ENCODE measurements at regions not wholly inside any gene's neighbourhood (a gene's known extent, or its start where the extent isn't known, plus 50 kb on each side); places are given as distances from the start of the nearest gene placed in this dataset.
"Not testable (repeated sequence)": the region's sequence is repeated elsewhere in the genome, so short reads cannot be mapped to it uniquely, and the experiment has no call there.

DNA sequence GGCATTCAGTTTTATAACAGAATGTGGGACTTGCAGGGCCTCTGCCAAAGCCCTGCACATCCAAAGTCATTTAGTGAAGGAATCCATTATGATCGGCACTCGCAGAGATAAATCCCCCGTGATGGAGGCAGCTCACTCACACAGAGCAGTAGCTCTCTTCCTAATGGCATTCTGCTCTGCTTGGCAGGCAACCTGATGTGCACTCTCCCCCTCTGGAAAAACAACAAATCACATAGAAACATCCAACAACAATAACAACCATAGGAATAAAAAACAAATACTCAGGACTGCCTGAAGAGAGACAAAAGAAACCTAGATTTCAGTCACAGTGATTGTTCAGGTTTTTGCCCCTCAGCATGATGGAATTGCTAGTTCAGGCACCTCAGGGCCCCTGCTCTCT is 59.7 kb downstream of the NAA11 start:
- DNase-seq (ENCODE audit: low spot score): no peak

- no peak for DNase-seq (ENCODE audit: low spot score)
Measured at GRCh38 chr4:79259242-79259641, 66.6 kb downstream of the NAA11 start.

DNA sequence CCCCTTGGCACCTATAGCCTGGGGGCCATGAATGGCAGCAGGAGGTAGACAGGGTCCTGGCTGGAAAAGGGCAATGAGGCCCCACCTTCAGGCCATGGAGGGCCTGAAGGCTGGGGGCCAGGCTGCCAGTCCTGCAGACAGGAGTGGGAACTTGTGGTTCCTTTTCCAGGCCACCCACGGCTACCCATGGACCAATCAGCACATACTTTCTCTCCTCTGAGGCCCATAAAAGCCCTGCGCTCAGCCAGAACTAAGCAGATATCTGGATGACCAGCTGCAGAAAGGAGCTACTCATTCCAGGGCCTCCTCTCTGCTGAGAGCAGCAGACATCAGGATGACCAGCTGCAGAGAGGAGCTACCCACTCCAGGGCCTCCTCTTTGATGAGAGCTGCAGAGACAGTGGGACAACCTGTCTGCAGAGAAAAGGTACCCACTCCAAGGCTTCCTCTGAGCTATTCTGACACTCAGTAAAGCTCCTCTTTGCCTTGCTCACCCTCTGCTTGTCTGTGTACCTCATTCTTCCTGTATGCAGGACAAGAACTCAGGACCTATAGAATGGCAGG is 67.2 kb downstream of the NAA11 start:
- DNase-seq (ENCODE audit: low spot score): no peak

GRCh38 chr4:79257953-79258613 is 67.8 kb downstream of the NAA11 start:
- no peak for DNase-seq (ENCODE audit: low spot score)

- no peak for DNase-seq (ENCODE audit: low spot score)
Measured at GRCh38 chr4:79255793-79256192, 70.1 kb downstream of the NAA11 start.

- DNase-seq (ENCODE audit: low spot score): no peak
Measured at GRCh38 chr4:79253924-79254323, 71.9 kb downstream of the NAA11 start.

GRCh38 chr4:79253168-79253567 is 72.7 kb downstream of the NAA11 start:
- no peak for DNase-seq (ENCODE audit: low spot score)

DNA sequence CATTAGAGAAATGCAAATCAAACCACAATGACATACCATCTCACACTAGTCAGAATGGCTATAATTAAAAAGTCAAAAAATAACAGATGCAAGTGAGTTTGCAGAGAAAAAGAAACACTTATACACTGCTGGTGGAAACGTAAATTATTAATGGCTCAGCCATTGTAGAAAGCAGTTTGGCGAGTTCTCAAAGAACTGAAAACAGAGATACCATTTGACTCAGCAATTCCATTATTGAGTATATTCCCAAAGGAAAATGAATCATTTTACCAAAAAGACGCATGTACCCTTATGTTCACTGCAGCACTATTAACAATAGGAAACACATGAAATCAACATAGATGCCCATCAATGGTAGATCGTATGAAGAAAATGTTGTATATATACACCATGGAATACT is 75.0 kb downstream of the NAA11 start:
- DNase-seq (ENCODE audit: low spot score): no peak

GRCh38 chr4:79249881-79250503 is 75.9 kb downstream of the NAA11 start:
- DNase-seq (ENCODE audit: low spot score): no peak

GRCh38 chr4:79248610-79249009 is 77.3 kb downstream of the NAA11 start:
- no peak for DNase-seq (ENCODE audit: low spot score)

GRCh38 chr4:79247695-79248394 is 78.0 kb downstream of the NAA11 start:
- no peak for DNase-seq (ENCODE audit: low spot score)

DNA sequence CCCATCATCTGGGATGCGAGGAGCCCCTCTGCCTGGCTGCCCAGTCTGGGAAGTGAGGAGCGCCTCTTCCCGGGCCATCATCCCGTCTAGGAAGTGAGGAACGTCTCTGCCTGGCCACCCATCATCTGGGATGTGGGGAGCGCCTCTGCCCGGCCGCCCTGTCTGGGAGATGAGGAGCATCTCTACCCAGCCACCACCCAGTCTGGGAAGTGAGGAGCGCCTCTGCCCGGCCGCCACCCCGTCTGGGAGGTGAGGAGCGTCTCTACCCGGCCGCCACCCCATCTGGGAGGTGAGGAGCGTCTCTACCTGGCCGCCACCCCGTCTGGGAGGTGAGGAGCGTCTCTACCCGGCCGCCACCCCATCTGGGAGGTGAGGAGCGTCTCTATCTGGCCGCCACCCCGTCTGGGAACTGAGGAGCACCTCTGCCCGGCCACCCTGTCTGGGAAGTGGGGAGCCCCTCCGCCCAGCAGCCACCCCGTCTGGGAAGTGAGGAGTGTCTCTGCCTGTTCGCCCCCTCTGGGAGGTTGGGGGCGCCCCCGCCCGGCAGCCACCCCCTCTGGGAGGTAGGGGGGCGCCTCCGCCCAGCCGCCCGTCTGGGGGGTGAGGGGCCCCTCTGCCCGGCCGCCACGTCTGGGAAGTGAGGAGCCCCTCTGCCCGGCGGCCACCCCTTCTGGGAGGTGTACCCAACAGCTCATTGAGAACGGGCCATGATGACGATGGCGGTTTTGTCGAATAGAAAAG is 80.5 kb downstream of the NAA11 start:
- not testable (repeated sequence) for DNase-seq (ENCODE audit: low spot score)

- DNase-seq (ENCODE audit: low spot score): no peak
Measured at GRCh38 chr4:79241846-79242245, 84.0 kb downstream of the NAA11 start.

DNA sequence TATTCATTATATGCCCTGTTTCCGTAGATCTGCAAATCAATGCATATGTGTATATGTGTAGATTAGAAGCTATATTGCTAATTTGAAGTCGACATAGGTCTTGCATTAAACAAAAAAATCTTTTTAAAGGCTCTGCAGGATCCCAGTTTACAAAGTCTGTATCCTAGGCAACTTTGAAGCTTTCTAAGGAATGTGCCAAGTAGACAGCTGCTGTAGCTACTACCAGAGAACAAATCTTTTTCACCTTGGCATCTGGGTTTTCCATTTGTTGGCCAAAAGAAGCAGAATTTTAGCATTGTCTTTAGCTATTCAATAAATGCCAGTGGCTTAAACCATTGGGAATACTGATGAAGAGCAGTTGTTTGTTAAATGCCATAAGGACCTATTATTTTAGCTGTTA is 88.0 kb downstream of the NAA11 start:
- peak; percentile 21 for DNase-seq (ENCODE audit: low spot score)

DNA sequence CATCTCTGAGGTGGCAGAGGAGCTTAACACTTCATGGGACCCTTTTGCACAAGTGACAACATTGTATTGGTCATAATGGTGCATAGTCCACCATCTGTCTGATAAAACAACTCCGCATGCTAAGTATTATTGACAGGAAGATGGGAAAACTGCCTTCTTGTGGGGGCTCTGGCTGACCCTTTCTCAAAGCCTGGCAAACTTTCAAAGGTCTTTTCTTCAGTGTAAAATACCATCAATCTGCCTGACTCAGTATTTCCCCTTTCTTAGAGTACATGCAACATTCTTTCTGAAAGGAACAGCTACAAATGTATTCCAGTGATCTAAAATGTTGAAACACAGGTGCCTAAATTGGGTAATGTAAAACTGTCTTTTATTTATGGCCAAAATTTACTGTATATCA is 89.1 kb downstream of the NAA11 start:
- DNase-seq (ENCODE audit: low spot score): no peak

- no peak for DNase-seq (ENCODE audit: low spot score)
Measured at GRCh38 chr4:79235095-79235494, 90.8 kb downstream of the NAA11 start.

- DNase-seq (ENCODE audit: low spot score): no peak
Measured at GRCh38 chr4:79233820-79234219, 92.0 kb downstream of the NAA11 start.

DNA sequence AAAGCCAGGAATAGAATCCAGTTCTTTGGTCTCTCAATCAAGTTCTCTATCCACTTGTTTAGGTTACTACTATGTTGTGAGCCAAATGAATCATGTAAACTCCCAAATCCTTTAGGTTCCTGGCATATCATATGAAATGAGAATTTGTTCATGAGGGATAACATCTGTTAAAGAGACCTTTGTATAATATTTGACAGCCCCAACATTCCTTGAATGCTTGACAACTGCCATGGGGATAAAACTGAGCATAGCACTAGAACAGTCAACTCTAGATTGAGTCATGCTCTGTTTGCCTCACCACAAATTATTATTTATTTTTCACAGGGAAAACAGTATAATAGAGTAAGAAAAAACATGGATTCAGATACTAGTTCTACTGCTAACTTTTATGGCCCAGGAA is 93.3 kb downstream of the NAA11 start:
- DNase-seq (ENCODE audit: low spot score): no peak

GRCh38 chr4:79227860-79228259 is 98.0 kb downstream of the NAA11 start:
- DNase-seq (ENCODE audit: low spot score): no peak

GRCh38 chr4:79225360-79225759 is 100.5 kb downstream of the NAA11 start:
- DNase-seq (ENCODE audit: low spot score): no peak

DNA sequence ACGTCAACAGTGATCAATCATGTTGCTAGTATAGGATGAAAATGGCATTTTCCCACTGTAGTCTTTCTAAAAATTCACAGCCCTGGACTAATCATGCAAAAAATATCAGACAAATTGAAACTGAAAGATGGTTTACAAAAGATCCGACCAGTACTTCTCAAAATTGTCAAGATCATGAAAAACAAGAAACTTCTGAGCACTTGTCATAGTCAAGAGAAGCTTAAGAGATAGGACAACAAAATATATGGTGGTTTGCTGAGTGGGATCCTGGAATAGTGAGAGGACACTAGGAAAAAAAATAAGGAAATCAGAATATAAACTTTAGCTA is 101.1 kb downstream of the NAA11 start:
- no peak for DNase-seq (ENCODE audit: low spot score)

GRCh38 chr4:79223993-79224776 is 101.7 kb downstream of the NAA11 start:
- DNase-seq (ENCODE audit: low spot score): no peak

Measured in Ammon's horn (tissue), 1 donor.